GM04504 (cell line): ENCODE measurements at regions not wholly inside any gene's neighbourhood (a gene's known extent, or its start where the extent isn't known, plus 50 kb on each side); places are given as distances from the start of the nearest gene placed in this dataset.

Experiments
- DNase-seq: peaks from one replicate; pipeline ENCODE4 v3.0.0-alpha.2; 2012; ENCODE audit warnings: low read depth

DNA sequence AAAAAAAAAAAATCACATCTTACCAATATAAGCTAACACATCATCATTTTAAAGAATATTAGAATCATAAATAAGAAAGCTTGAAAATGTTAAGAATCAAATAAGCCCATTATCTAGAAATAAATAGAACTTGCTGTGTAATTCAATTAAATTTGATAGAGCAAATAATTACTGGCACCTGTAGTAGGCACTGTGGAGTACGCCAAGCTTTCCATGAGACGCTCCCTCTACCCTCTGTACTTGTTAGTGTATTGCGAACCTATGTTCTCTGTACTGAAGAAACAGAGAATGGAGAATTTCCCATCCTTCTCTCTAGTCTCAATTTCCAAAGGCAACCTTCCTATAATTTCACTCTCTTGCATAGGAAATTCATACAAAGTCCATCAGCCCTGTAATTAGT is 61.7 kb upstream of the HAND2 start:
- DNase-seq, result no peak

DNA sequence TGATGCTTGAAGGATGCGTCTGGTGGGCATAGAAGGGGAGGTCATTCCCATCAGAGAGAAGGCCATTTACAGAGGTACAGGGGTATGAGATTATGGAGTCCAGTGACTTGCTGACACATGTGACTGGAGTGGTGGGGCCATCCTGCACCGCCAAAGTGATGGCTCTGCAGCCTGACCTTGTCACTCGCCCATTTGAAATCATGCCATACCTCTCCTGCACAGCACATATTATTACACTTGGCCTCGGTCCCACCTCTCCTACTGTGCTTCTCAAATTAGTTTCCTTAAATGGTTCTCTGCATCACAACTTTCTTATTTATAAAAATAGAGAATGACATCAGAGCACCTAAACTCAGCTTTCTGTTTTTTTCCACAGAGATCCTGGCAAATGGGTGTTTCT is 60.7 kb upstream of the HAND2 start:
- DNase-seq, result no peak

DNA sequence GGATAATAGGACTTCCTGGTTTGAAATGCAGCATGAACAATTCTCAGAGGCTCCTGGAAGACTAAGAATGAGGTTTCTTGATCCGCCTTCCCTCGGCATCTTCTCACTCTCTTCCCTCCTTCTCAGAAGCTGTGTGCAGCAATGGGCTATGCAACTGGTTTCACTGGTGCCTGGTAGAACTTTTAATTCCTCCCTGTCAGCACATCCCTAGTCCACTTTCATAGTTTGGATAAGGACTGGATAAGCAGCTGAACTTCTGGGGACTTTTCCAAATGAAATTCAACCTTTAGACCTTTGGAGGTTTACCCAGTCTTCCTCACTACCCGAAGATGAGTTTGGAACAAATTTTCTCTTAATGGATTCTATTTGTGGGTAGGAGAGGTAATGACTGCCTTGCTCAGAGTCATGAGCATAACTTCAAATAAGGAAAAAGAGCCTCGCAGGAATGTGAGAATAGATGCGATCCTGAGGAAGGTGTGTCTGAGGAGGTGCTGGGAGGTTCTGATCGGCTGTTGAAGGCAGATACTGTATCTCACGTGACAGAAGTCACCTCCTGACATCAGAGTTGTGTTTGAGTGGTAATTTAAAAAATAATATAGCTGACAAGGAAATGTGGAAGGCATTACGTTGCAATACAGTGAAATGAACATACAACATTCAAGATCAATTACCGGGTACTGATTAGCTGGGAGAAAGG is 56.0 kb upstream of the HAND2 start:
- no peak for DNase-seq

DNA sequence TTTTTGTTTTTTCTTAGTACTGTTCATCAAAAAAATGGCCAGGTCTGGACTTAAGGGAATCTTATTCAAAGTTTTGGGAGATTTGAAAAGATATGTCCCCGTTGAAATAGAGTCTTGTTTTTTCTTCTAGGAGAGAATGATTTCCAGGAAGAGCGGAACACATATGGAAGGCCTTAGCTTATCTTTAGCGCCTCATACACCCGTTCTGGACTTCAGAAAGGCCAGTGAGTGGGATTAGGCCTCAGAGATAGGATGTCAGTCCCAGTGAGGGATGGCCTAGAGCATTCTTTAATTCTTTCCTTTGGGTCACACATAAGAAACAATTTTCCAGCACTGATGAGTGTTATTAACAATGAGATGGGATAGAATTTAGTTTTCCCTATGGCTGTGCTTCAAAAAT is 54.5 kb upstream of the HAND2 start:
- no peak for DNase-seq
